GM12864 (cell line): ENCODE measurements at regions not wholly inside any gene's neighbourhood (a gene's known extent, or its start where the extent isn't known, plus 50 kb on each side); places are given as distances from the start of the nearest gene placed in this dataset.
A peak's percentile ranks its signal among the peaks of the same experiment; 100 is the strongest.

Experiments used
- DNase-seq: peaks from one replicate; pipeline ENCODE4 v3.0.0-alpha.2; 2011; ENCODE audit warnings: low read depth
- H3K4me3 ChIP-seq: 2 replicates; pipeline ENCODE4 v1.5.1; 2011; ENCODE audit warnings: mild to moderate bottlenecking, low read depth, low read length, control low read depth
- CTCF ChIP-seq: IDR thresholded peaks from 2 replicates; pipeline ENCODE4 v1.5.1; 2011; ENCODE audit warnings: low read depth, mild to moderate bottlenecking, moderate library complexity, low read length, control low read depth, inconsistent platforms; ENCODE audit errors: missing control alignments

- peak; percentile 58 for DNase-seq
- H3K4me3 ChIP-seq: no peak overlapping the region; the same call in 1 of the 2 replicates
- TF ChIP-seq CTCF: no peak
Observed at GRCh38 chr10:32149252-32149955, 93.2 kb upstream of the KIF5B start.

GRCh38 chr10:32148864-32149251, 92.6 kb upstream of the KIF5B start:
- H3K4me3 ChIP-seq: no peak overlapping the region; the same call in 1 of the 2 replicates
- TF ChIP-seq CTCF: no peak

GRCh38 chr10:32147730-32148129, 91.5 kb upstream of the KIF5B start:
- no peak for DNase-seq
- TF ChIP-seq CTCF: no peak
- H3K4me3 ChIP-seq: no peak overlapping the region

More at GRCh38 chr10:32148864-32149251, 92.6 kb upstream of the KIF5B start:
- DNase-seq: no peak

GRCh38 chr10:32146166-32146565, 89.9 kb upstream of the KIF5B start:
- no peak overlapping the region for H3K4me3 ChIP-seq
- no peak for DNase-seq
- TF ChIP-seq CTCF: no peak

GRCh38 chr10:32144817-32145688, 88.8 kb upstream of the KIF5B start:
- no peak for TF ChIP-seq CTCF
- no peak for DNase-seq
- no peak overlapping the region for H3K4me3 ChIP-seq

GRCh38 chr10:32143302-32143847, 87.2 kb upstream of the KIF5B start:
- H3K4me3 ChIP-seq: no peak overlapping the region
- no peak for TF ChIP-seq CTCF
- DNase-seq: no peak
